Keratinocyte (primary cell): ENCODE measurements at regions not wholly inside any gene's neighbourhood (a gene's known extent, or its start where the extent isn't known, plus 50 kb on each side); places are given as distances from the start of the nearest gene placed in this dataset.
A peak's percentile ranks its signal among the peaks of the same experiment; 100 is the strongest.

Experiments used
- DNase-seq: peaks from one replicate; pipeline ENCODE4 v3.0.0-alpha.2; 2011; ENCODE audit warnings: low read depth, missing footprints, low spot score
- FAIRE-seq: peaks from 2 replicates; lab custom pipeline; 2011; peaks lifted over from hg19 to GRCh38; lab: Jason Lieb, UNC
- H2AFZ ChIP-seq: 2 replicates; pipeline ENCODE4 v1.6.0; 2012; ENCODE audit warnings: low read length, control low read depth, inconsistent platforms; ENCODE audit not compliant: control insufficient read depth
- H3K27ac ChIP-seq: 2 replicates; pipeline ENCODE4 v1.5.1; 2011; ENCODE audit warnings: low read length; ENCODE audit not compliant: control insufficient read depth, insufficient read depth
- H3K27me3 ChIP-seq: 3 replicates; pipeline ENCODE4 v1.6.0; 2011; ENCODE audit warnings: low read length; ENCODE audit not compliant: control insufficient read depth, insufficient read depth; ENCODE audit errors: extremely low read depth
- H3K36me3 ChIP-seq, 2 experiments: 2 replicates in 1 of 2; 3 replicates in 1 of 2; pipeline ENCODE4 v1.5.1; 2011; ENCODE audit warnings: low read length in 2 of 2, mild to moderate bottlenecking in 1 of 2; ENCODE audit not compliant: control insufficient read depth in 2 of 2, insufficient read depth in 2 of 2; ENCODE audit errors: extremely low read depth in 1 of 2
- H3K4me1 ChIP-seq: 3 replicates; pipeline ENCODE4 v1.5.1; 2011; ENCODE audit warnings: low read length; ENCODE audit not compliant: control insufficient read depth, insufficient read depth; ENCODE audit errors: extremely low read depth
- H3K4me2 ChIP-seq: 3 replicates; pipeline ENCODE4 v1.6.0; 2011; ENCODE audit warnings: low read depth, low read length; ENCODE audit not compliant: control insufficient read depth, insufficient read depth; ENCODE audit errors: extremely low read depth
- H3K4me3 ChIP-seq, 3 experiments: fragments of 200-600 bp in 1 of 3; sonication (generic) in 1 of 3; 2 replicates in 2 of 3; 3 replicates in 1 of 3; pipeline ENCODE4 v1.5.1; 2011 to 2016; ENCODE audit warnings: low read length in 3 of 3, mild to moderate bottlenecking in 3 of 3, control low read depth in 2 of 3, inconsistent platforms in 1 of 3, low read depth in 1 of 3, mixed read lengths in 1 of 3, mixed run types in 1 of 3, moderate library complexity in 1 of 3; ENCODE audit not compliant: control insufficient read depth in 2 of 3, insufficient read depth in 2 of 3; ENCODE audit errors: extremely low read depth in 1 of 3
- H3K79me2 ChIP-seq: 2 replicates; pipeline ENCODE4 v1.6.0; 2012; ENCODE audit warnings: low read length; ENCODE audit not compliant: control insufficient read depth, insufficient read depth
- H3K9ac ChIP-seq: 3 replicates; pipeline ENCODE4 v1.6.0; 2011; ENCODE audit warnings: low read length; ENCODE audit not compliant: control insufficient read depth, insufficient read depth; ENCODE audit errors: extremely low read depth
- H3K9me1 ChIP-seq: 3 replicates; pipeline ENCODE4 v1.6.0; 2011; ENCODE audit warnings: low read length; ENCODE audit not compliant: control insufficient read depth, insufficient read depth; ENCODE audit errors: extremely low read depth
- H3K9me3 ChIP-seq: 2 replicates; pipeline ENCODE4 v1.5.1; 2012; ENCODE audit warnings: low read depth, low read length; ENCODE audit not compliant: control insufficient read depth
- H4K20me1 ChIP-seq: 3 replicates; pipeline ENCODE4 v1.6.0; 2011; ENCODE audit warnings: low read length; ENCODE audit not compliant: control insufficient read depth, insufficient read depth; ENCODE audit errors: extremely low read depth
- CTCF ChIP-seq, 3 experiments: IDR thresholded peaks in 1 of 3; conservative IDR thresholded peaks in 1 of 3; optimal IDR thresholded peaks in 1 of 3; 2 replicates in 2 of 3; 3 replicates in 1 of 3; pipeline versions ENCODE3 to v1.5.1; 2011; ENCODE audit warnings: low read length in 3 of 3, mild to moderate bottlenecking in 3 of 3, moderate library complexity in 2 of 3, control low read depth in 1 of 3, inconsistent platforms in 1 of 3; ENCODE audit not compliant: insufficient read depth in 2 of 3; ENCODE audit errors: extremely low read depth in 1 of 3
- EZH2 ChIP-seq: IDR thresholded peaks from one replicate; pipeline ENCODE4 v1.6.1; 2012; ENCODE audit warnings: inconsistent platforms, mild to moderate bottlenecking, low read length, moderate library complexity
- dilution Hi-C: fragments of 300-500 bp; cut with MboI; formaldehyde crosslinking; loops from one replicate; pipeline ENCODE4 v1.7.0; 2020; ENCODE audit warnings: low sequenced_read_pairs; ENCODE audit not compliant: extremely low pct_ligation_motif_present

- Histone ChIP-seq H3K27me3 (peaks cover 3% of the 10 kb centered on the region), H3K9me3 (no peaks in the 10 kb centered on the region), H2AFZ (no peak overlapping the region), H3K79me2 (no peaks in the 10 kb centered on the region), H3K9ac (no peak overlapping the region), H3K4me1 (peaks cover 12% of the 10 kb centered on the region), H3K4me3 (no peak overlapping the region), H3K4me2 (no peak overlapping the region), H3K9me1 (no peaks in the 10 kb centered on the region), H3K36me3 (no peaks in the 10 kb centered on the region), H4K20me1 (no peaks in the 10 kb centered on the region), H3K27ac (no peak overlapping the region)
- FAIRE-seq (no peak), DNase-seq (no peak)
- dilution Hi-C loops = no loop called here
- TF ChIP-seq CTCF (optimal IDR thresholded peaks at IDR 0.05 in 1 of 3, IDR thresholded peaks at IDR 0.05 in 1 of 3, conservative IDR thresholded peaks at IDR 0.05 in 1 of 3; ENCODE audit: extremely low read depth in 1 of 3, insufficient read depth in 2 of 3, low read length in 3 of 3) (no peak), EZH2 (no peak)
Observed at GRCh38 chr4:15348236-15348635, 79.6 kb upstream of the C1QTNF7 start.

- Histone ChIP-seq H3K36me3 (no peaks in the 10 kb centered on the region), H3K27ac (no peak overlapping the region), H3K9me1 (no peaks in the 10 kb centered on the region), H3K27me3 (peaks cover 3% of the 10 kb centered on the region), H3K4me2 (no peak overlapping the region), H3K79me2 (no peaks in the 10 kb centered on the region), H2AFZ (no peak overlapping the region), H3K9me3 (no peaks in the 10 kb centered on the region), H3K4me3 (no peak overlapping the region), H3K9ac (no peak overlapping the region), H3K4me1 (peaks cover 12% of the 10 kb centered on the region), H4K20me1 (no peaks in the 10 kb centered on the region)
- TF ChIP-seq CTCF (optimal IDR thresholded peaks at IDR 0.05 in 1 of 3, IDR thresholded peaks at IDR 0.05 in 1 of 3, conservative IDR thresholded peaks at IDR 0.05 in 1 of 3; ENCODE audit: extremely low read depth in 1 of 3, insufficient read depth in 2 of 3, low read length in 3 of 3) (no peak), EZH2 (no peak)
- DNase-seq (no peak), FAIRE-seq (peak; percentile 75)
- dilution Hi-C loops = no loop called here
Observed at GRCh38 chr4:15348695-15349094, 79.1 kb upstream of the C1QTNF7 start.
